GM19455 (cell line): ENCODE measurements at regions not wholly inside any gene's neighbourhood (a gene's known extent, or its start where the extent isn't known, plus 50 kb on each side); places are given as distances from the start of the nearest gene placed in this dataset.
"Not testable (repeated sequence)": the region's sequence is repeated elsewhere in the genome, so short reads cannot be mapped to it uniquely, and the experiment has no call there.

ENCODE experiments used
- ATAC-seq: cut with Tn5 transposase; IDR thresholded peaks from one replicate; pipeline ENCODE4 v1.9.1; 2021; ENCODE audit not compliant: unreplicated experiment

- not testable (repeated sequence) for ATAC-seq
Measured at GRCh38 chr6:4725136-4725760, 51.0 kb upstream of the CDYL start.

DNA sequence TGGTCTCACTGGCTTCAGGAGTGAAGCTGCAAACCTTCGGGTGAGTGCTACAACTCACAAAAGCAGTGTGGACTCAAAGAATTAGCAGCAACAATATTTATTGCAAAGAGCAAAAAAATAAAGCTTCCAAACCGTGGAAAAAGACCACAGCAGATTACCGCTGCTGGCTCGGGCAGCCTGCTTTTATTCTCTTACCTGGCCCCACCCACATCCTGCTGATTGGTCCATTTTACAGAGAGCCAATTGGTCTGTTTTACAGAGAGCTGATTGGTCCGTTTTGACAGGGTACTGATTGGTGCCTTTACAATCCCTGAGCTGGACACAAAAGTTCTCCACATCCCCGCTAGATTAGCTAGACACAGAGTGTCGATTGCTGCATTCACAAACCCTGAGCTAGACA lies 51.5 kb upstream of the CDYL start:
- ATAC-seq = not testable (repeated sequence)

GRCh38 chr6:4723383-4723782 lies 52.8 kb upstream of the CDYL start:
- no peak for ATAC-seq

DNA sequence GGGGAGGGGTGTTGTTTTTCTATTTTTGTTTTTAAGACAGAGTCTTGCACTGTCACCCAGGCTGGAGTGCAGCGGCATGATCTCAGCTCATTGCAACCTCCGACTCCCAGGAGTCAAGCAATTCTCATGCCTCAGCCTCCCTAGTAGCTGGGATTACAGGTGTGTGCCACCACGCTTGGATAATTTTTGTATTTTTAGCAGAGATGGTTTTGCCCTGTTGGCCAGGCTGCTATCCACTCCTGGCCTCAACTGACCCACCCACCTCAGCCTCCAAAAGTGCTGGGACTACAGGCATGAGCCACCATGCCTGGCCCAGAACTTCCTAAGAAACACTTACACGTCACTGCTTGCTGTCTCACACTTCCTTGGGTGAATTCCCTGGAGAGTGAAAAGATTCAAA lies 54.8 kb upstream of the CDYL start:
- ATAC-seq = not testable (repeated sequence)

DNA sequence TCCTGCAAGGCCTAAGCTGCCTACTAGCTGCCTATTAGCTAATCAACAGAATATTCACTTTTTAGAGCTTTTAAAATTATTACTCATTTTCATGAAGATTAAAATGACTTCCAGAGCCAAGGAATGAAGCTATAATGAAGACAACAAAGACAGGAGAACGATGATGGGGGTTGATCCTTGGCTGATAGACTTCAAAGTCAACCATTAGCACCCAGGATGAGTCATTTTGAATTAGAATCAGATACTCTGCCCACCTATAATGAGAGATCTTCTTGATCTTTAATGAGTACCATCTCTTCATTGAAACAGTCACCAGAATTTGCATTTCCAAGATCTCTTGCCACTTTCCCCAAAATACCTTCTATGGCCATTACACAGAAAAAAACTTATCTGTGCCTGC lies 56.7 kb upstream of the CDYL start:
- no peak for ATAC-seq

GRCh38 chr6:4717856-4718255 lies 58.3 kb upstream of the CDYL start:
- no peak for ATAC-seq

DNA sequence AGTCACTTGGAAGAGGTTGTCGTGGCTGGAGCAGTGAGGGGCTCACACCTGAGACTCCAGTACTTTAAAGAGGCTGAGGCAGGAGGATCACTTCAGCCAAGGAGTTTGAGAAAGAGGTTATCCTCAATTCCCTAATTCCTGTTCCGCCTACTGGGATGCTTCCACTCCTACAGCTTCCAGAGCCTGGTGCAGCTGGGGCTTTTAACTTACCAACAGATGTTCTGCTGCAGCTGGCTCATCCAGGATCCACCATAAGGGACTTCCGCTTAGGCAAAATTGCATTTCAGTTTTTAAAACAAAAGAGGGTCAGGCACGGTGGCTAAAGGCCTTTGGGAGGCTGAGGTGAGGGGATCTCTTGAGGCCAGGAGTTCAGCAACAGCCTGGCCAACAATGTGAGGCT lies 59.1 kb upstream of the CDYL start:
- ATAC-seq = no peak

- no peak for ATAC-seq
Measured at GRCh38 chr6:4714961-4715501, 61.2 kb upstream of the CDYL start.

DNA sequence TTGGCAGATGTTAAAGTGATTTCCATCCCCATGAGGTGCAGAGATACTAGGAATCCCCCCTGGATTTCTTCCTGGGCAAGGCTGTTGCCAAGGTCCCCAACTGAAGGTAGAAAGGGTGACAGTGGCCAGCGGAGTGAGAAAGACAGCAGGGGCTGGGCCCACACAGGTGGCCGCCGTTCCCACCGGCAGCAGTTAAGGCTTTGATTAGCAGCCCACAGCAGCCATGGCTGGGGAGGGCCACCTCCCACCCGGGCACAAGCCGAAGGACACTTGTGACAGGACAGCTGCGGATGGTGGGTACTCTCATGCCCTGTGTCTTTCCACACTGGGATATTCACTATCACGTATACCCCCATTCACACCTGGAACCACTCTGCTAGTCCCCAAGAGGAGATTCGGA lies 63.9 kb upstream of the CDYL start:
- ATAC-seq = no peak

GRCh38 chr6:4707011-4707410 lies 69.2 kb upstream of the CDYL start:
- no peak for ATAC-seq

DNA sequence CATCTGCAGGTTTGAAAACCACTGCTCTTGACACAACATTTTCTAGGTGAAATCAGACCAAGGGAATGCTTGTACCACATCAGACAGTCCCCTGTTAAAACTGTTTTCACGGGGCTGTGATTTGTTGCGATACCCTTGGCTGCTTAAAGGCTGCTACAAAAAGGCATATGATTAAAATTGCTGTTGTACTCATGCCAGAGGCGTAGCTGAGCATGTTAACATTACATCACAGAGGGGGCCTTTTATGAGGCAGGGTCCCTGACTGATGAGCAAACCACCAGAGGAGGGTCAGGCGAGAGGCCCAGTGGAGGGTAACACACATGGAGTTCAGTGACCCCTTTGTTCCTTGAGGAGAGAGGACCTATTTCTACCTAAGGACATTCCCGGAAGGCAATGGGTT lies 70.4 kb upstream of the CDYL start:
- no peak for ATAC-seq

DNA sequence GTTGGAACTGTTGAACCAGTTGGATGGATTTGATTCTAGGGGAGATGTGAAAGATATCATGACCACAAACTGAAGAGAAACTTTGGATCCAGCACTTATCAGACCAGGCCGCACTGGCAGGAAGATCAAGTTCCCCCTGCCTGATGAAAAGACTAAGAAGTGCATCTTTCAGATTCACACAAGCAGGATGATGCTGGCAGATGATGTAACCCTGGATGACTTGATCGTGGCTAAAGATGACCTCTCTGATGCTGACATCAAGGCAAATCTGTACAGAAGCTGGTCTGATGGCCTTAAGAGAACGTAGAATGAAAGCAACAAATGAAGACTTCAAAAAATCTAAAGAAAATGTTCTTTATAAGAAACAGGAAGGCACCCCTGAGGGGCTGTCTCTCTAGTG lies 72.8 kb upstream of the CDYL start:
- no peak for ATAC-seq

- ATAC-seq = no peak
Measured at GRCh38 chr6:4698901-4699659, 77.1 kb upstream of the CDYL start.

DNA sequence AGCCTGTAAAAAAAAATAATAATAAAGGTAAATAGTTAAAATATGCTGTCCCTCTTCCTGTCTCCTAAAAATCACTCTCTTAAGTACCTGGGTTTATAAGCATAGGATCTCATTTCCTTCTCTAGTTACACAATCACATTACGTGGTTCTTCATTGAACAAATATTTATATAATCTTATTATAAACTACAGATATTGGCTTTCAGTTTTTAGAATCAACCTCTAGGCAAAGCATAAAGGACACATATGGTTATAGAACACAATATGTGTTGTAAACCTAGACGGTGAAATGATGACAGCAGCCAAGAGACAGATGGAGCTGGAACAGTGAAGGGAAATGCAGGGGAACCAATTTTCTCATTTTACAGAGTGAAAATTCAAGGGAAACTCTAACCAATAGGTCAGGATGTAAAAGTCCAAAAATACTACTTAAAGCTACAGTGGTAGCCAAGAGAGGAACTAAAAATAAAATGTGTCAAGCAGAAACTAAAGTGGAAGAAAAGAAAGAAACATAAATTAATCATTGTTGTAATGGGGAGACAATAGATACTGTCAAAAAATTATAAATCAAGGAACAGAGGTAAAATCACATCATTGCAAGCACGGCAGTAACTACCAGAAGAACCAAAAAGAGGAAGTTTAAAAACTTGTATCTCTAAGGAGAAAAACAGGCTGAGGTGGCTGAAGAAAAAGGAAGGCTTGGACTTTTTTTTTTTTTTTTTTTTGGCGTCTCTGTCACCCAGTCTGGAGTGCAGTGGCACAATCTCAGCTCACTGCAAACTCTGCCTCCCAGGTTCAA lies 82.8 kb upstream of the CDYL start:
- no peak for ATAC-seq

DNA sequence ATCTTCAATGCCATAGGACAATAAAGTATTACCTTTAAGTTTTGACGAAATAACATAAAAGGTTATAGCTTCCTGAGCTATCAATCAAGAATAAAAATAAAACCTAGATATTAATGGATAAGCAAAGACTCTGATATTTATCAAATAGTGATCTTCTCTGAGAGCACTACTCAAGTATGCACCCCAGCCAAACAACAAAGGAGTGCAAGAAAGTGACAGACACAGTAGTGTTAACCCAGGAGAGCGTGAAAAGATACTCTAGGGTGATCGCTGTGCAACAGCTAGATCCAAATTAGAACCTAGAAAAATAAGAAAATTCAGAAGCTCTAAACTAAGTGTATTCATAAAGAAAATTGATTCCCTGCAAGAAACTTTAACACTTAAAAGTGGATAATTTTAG lies 83.5 kb upstream of the CDYL start:
- no peak for ATAC-seq

GRCh38 chr6:4687989-4688947 lies 87.9 kb upstream of the CDYL start:
- ATAC-seq = no peak

- ATAC-seq = no peak
Measured at GRCh38 chr6:4687656-4687988, 88.6 kb upstream of the CDYL start.

GRCh38 chr6:4682431-4683097 lies 93.6 kb upstream of the CDYL start:
- ATAC-seq = no peak

GRCh38 chr6:4678506-4679300 lies 97.5 kb upstream of the CDYL start:
- ATAC-seq = no peak

DNA sequence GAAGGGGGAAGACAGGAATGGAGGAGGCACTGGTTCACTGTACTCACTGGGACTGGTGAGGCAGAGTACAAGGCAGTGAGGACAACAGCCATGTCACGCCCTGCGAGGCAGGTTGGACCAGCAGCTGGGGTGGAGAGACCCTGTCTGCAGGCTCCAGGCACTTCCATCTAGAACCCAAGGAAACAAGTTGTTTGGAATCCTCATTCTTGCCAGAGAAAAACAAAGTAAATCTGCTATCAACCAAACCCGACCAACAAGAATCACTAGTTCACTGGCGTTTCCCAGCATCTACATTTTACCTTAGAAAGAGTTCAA lies 98.5 kb upstream of the CDYL start:
- no peak for ATAC-seq
